HUES64 (cell line): ENCODE measurements at regions not wholly inside any gene's neighbourhood (a gene's known extent, or its start where the extent isn't known, plus 50 kb on each side); places are given as distances from the start of the nearest gene placed in this dataset.
"Not testable (repeated sequence)": the region's sequence is repeated elsewhere in the genome, so short reads cannot be mapped to it uniquely, and the experiment has no call there.

Source experiments
- H3K27ac ChIP-seq: 2 replicates; pipeline ENCODE4 v1.7.0; 2013; ENCODE audit warnings: low read depth, low read length, inconsistent platforms
- H3K27me3 ChIP-seq: 2 replicates; pipeline ENCODE4 v1.6.1; 2013; ENCODE audit warnings: mild to moderate bottlenecking, low read length; ENCODE audit not compliant: insufficient read depth
- H3K36me3 ChIP-seq: 2 replicates; pipeline ENCODE4 v1.6.1; 2013; ENCODE audit warnings: mild to moderate bottlenecking, low read length; ENCODE audit not compliant: insufficient read depth
- H3K4me1 ChIP-seq: 2 replicates; pipeline ENCODE4 v1.6.1; 2013; ENCODE audit warnings: mild to moderate bottlenecking, low read length, moderate library complexity; ENCODE audit not compliant: insufficient read depth
- H3K4me3 ChIP-seq: 2 replicates; pipeline ENCODE4 v1.5.1; 2013; ENCODE audit warnings: mild to moderate bottlenecking, low read length, moderate library complexity
- H3K9ac ChIP-seq: 2 replicates; pipeline ENCODE4 v1.6.1; 2013; ENCODE audit warnings: mild to moderate bottlenecking, low read depth, low read length
- H3K9me3 ChIP-seq: 2 replicates; pipeline ENCODE4 v1.6.1; 2013; ENCODE audit warnings: low read depth, low read length; ENCODE audit not compliant: insufficient read depth
- WGBS: fragments of 150-250, 120-280 bp; methylation state at CpG from one replicate; pipeline ENCODE4 v1.1.7; 2013; ENCODE audit warnings: missing lambda C conversion rate; 5-methylcytosine and 5-hydroxymethylcytosine counted together

GRCh38 chr6:8175046-8175777, 72.9 kb upstream of the EEF1E1 start:
- 83% methylated on average over 2 of the region's 3 CpGs for WGBS
- no peaks in the 10 kb centered on the region for H3K36me3 ChIP-seq
- no peaks in the 10 kb centered on the region for H3K27me3 ChIP-seq
- H3K4me3 ChIP-seq: no peak overlapping the region
- peaks cover 3% of the 10 kb centered on the region; the same call in 1 of the 2 replicates for H3K9me3 ChIP-seq
- peaks cover 10% of the 10 kb centered on the region for H3K4me1 ChIP-seq
- H3K9ac ChIP-seq: no peak overlapping the region
- H3K27ac ChIP-seq: no peak overlapping the region

DNA sequence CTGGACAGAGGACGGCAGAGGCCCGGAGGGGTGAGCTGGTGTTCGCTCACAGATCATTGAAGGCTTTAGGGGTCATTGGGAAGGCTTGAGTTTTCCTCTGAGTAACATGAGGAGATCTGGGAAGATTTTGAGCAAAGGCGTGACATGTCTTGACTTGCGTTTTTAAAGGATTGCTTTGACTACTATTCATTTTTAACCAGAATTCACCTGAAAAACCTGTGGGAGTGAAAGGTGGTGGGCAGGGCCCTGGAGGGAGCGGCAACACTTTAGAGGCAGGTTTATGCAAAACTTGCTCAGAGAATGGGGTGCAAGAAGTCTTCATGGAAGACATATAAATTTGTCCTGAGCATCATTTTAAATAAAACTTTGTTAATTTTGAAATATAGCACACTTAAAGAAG, 72.2 kb upstream of the EEF1E1 start:
- Histone ChIP-seq H3K36me3 (no peaks in the 10 kb centered on the region), H3K27me3 (no peaks in the 10 kb centered on the region), H3K9ac (no peak overlapping the region), H3K9me3 (peaks cover 3% of the 10 kb centered on the region; the same call in 1 of the 2 replicates), H3K27ac (no peak overlapping the region), H3K4me1 (peaks cover 5% of the 10 kb centered on the region; the same call in 1 of the 2 replicates), H3K4me3 (no peak overlapping the region)
- WGBS: 89% methylated on average over 6 of the region's 6 CpGs

- Histone ChIP-seq H3K36me3 (no peaks in the 10 kb centered on the region), H3K9me3 (no peaks in the 10 kb centered on the region)
Observed at GRCh38 chr6:8172530-8172929, 70.2 kb upstream of the EEF1E1 start.

DNA sequence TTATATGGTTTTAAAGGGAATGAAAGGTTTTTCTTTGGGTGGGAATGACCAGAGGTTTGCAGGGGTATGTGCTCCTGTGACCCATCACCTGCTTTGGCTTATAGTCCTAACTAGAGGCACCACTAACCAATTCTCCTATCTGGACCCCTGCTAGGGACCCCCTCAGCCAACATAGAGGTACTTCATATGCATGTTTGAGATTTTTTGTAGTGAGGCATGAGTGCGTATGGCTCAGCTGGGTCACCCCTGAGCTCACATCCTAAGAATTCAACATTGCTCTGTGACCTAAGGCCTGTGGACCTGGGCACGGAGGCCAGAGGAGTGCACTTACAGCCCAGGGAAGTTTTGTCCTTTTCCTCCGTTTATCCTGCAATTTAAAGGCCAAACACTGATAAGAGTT, 68.4 kb upstream of the EEF1E1 start:
- no peaks in the 10 kb centered on the region for H3K27me3 ChIP-seq
- no peaks in the 10 kb centered on the region for H3K36me3 ChIP-seq
- WGBS: 81% methylated on average over 3 of the region's 3 CpGs
- no peak overlapping the region for H3K27ac ChIP-seq
- H3K4me1 ChIP-seq: no peaks in the 10 kb centered on the region
- no peak overlapping the region for H3K9ac ChIP-seq
- no peak overlapping the region for H3K4me3 ChIP-seq
- H3K9me3 ChIP-seq: no peaks in the 10 kb centered on the region

More at GRCh38 chr6:8172530-8172929, 70.2 kb upstream of the EEF1E1 start:
- Histone ChIP-seq H3K27ac (no peak overlapping the region), H3K4me3 (no peak overlapping the region), H3K27me3 (no peaks in the 10 kb centered on the region), H3K4me1 (no peaks in the 10 kb centered on the region), H3K9ac (no peak overlapping the region)
- WGBS: 91% methylated on average over 4 of the region's 4 CpGs

DNA sequence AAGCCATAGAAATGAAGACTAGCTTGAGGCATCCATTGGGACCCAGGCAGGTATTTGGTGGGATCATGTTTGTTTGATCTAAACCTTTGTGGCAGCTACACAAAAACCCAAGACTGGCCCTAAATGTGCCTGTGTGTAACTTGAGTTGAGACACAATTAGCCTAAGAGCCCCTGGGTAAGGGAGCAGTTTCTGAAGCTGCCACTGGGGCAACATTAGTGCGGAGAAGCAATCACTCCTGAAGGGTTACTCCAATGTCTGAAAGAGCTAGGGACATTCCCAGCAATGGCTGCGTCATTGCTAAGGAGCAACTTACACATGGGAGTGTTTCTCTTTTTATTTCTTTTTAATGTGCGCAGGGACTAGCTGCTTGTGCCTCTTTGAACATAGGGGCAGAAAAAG, 67.9 kb upstream of the EEF1E1 start:
- H3K4me3 ChIP-seq: no peak overlapping the region
- WGBS: 88% methylated on average over 2 of the region's 3 CpGs

DNA sequence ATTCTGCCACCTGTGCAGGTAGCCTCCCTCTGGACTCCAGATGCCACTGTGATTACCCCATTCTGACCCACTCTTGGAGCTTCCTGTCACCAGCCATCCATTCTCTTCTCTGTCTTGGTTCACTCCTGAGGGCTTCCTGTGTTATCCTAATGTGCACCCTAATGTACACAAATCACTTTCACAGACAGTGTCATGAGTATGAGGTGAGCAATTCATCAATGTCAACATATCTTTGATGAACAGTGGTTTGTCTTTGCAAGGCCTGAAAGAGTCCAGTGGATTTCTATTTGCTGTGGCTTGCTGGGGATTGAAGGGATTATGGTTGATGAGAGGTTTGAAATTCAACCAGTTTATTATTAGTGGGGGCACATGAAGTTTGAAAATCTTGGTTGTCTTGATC, 63.8 kb upstream of the EEF1E1 start:
- Histone ChIP-seq H3K4me1 (no peaks in the 10 kb centered on the region), H3K27me3 (no peaks in the 10 kb centered on the region), H3K9ac (no peak overlapping the region), H3K4me3 (no peak overlapping the region), H3K27ac (no peak overlapping the region), H3K9me3 (no peaks in the 10 kb centered on the region), H3K36me3 (no peaks in the 10 kb centered on the region)

More for the DNA sequence above, 67.9 kb upstream of the EEF1E1 start:
- H3K36me3 ChIP-seq: no peaks in the 10 kb centered on the region
- H3K27ac ChIP-seq: no peak overlapping the region
- H3K27me3 ChIP-seq: no peaks in the 10 kb centered on the region
- no peaks in the 10 kb centered on the region for H3K4me1 ChIP-seq
- no peak overlapping the region for H3K9ac ChIP-seq
- no peaks in the 10 kb centered on the region for H3K9me3 ChIP-seq

- not testable (repeated sequence) for H3K4me1 ChIP-seq, H3K9ac ChIP-seq, H3K36me3 ChIP-seq, H3K4me3 ChIP-seq, H3K27ac ChIP-seq, H3K27me3 ChIP-seq, H3K9me3 ChIP-seq
- WGBS: 95% methylated on average over 17 of the region's 17 CpGs
Observed at GRCh38 chr6:8165008-8165407, 62.7 kb upstream of the EEF1E1 start.

- not testable (repeated sequence) for H3K27me3 ChIP-seq, H3K4me3 ChIP-seq, H3K9ac ChIP-seq, H3K4me1 ChIP-seq, H3K9me3 ChIP-seq, H3K27ac ChIP-seq, H3K36me3 ChIP-seq
- 97% methylated on average over 29 of the region's 29 CpGs for WGBS
Observed at GRCh38 chr6:8164281-8164680, 61.9 kb upstream of the EEF1E1 start.

DNA sequence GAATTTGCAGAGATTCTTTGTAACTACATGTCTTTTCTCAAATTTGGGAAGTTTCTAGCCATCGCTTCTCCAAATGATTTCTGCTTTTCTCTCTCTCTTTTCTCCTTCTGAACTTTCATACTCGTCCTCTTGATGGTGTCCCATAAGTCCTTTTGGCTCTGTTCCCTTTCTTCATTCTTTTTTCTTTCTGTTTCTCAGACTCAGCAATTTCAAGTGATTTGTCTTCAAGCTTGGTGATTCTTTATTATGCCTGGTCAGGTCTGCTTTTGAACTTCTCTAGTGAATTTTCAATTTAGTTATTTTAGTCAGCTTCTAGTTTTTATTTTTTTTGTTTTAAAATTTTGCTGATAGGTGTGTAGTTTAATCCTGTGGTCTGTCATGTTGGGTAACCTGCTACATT, 57.6 kb upstream of the EEF1E1 start:
- Histone ChIP-seq H3K27me3 (no peaks in the 10 kb centered on the region), H3K27ac (no peak overlapping the region), H3K4me3 (no peak overlapping the region), H3K4me1 (peaks cover 11% of the 10 kb centered on the region), H3K36me3 (no peaks in the 10 kb centered on the region), H3K9ac (no peak overlapping the region), H3K9me3 (no peaks in the 10 kb centered on the region)
- WGBS: 90% methylated on average over 2 of the region's 2 CpGs

DNA sequence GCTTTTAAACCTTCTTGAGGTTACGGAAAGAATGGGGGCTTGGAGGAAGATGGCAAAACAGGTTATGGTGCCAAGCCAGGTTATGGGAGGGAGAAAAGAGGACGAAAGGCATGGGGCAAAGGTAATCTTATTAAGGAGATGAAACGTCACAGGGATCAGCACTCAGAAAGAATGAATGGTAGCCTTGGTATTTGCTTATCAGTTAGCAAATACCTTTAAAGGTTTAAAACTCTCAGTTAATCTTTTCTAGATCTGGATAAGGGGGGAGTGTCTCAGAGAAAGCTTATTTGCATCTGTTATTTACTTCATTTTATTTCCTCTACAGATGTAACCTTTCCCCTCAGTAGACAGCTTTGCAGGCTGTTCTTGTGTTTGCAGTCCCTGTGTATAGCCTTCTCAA, 55.5 kb upstream of the EEF1E1 start:
- Histone ChIP-seq H3K36me3 (no peaks in the 10 kb centered on the region), H3K9me3 (no peaks in the 10 kb centered on the region), H3K9ac (no peak overlapping the region), H3K27ac (no peak overlapping the region), H3K4me3 (no peak overlapping the region), H3K27me3 (no peaks in the 10 kb centered on the region), H3K4me1 (peaks cover 14% of the 10 kb centered on the region)
- 83% methylated on average over 3 of the region's 3 CpGs for WGBS

DNA sequence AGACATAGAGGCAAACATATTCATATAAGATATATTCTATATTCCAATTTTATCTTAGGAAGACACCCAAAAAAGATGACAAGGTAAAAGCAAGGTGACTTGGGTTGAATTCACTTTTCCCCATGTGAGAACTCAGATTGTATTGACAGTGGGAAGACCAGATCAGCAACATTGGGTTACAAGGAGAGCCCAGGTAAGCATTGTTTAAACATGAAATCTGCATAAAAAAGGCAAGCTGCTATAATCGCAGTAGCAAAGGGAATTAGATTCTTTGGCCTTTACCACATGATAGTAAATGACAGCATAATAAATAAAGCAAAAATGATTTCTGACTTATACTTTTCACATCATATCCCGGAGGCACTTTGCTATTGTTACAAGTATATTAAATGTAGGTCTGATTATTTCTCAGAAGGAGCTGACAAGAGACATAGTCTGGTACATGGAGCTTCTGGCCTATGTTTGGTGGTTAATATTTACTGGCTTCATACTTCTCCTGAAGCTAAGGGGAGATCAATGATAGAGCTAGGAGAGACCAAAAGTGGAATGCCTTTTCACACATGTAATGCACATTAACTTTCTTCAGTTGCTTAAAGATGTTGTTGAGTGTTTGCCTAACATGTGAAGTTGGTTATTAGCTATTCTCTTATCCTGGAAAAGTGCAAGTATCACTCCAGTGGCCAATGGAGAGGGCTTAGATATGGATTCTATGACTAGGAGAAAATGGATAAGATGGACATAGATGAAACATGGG, 53.1 kb upstream of the EEF1E1 start:
- no peaks in the 10 kb centered on the region for H3K9me3 ChIP-seq
- no peak overlapping the region for H3K9ac ChIP-seq
- WGBS: 25% methylated on average over 1 of the region's 2 CpGs
- H3K27ac ChIP-seq: no peak overlapping the region
- H3K4me1 ChIP-seq: peaks cover 14% of the 10 kb centered on the region
- H3K4me3 ChIP-seq: no peak overlapping the region
- no peaks in the 10 kb centered on the region for H3K27me3 ChIP-seq
- no peaks in the 10 kb centered on the region for H3K36me3 ChIP-seq
